ENCODE measurements at regions not wholly inside any gene's neighbourhood (a gene's known extent, or its start where the extent isn't known, plus 50 kb on each side); places are given as distances from the start of the nearest gene placed in this dataset.
"Not testable (repeated sequence)": the region's sequence is repeated elsewhere in the genome, so short reads cannot be mapped to it uniquely, and the experiment has no call there.

DNA sequence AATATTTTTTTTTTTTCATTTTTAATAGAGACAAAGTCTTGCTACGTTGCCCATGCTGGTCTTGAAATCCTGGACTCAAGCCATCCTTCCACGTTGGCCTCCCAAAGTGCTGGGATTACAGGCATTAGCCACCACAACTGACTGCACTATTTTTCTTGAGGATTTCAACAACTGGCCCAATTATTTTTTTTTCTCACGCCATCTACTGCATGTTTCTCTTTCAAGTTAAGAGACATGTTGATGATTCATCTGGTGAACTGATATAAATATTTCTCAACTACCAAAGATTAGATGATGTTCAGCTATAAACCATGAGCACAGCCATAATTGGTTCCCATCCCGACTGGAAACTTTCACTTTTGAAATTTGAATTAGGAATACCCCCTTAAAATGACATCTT lies 688.4 kb upstream of the SYT4 start:
- no peak for DNase-seq (ENCODE audit: low read depth in 1 of 2, low spot score in 1 of 2)
- no peak for TF ChIP-seq SPI1 (IDR thresholded peaks at IDR 0.05; ENCODE audit: borderline replicate concordance, low read depth)
- TF ChIP-seq GABPA (IDR thresholded peaks at IDR 0.05; ENCODE audit: low read depth): no peak
- TF ChIP-seq, protein P1, sequence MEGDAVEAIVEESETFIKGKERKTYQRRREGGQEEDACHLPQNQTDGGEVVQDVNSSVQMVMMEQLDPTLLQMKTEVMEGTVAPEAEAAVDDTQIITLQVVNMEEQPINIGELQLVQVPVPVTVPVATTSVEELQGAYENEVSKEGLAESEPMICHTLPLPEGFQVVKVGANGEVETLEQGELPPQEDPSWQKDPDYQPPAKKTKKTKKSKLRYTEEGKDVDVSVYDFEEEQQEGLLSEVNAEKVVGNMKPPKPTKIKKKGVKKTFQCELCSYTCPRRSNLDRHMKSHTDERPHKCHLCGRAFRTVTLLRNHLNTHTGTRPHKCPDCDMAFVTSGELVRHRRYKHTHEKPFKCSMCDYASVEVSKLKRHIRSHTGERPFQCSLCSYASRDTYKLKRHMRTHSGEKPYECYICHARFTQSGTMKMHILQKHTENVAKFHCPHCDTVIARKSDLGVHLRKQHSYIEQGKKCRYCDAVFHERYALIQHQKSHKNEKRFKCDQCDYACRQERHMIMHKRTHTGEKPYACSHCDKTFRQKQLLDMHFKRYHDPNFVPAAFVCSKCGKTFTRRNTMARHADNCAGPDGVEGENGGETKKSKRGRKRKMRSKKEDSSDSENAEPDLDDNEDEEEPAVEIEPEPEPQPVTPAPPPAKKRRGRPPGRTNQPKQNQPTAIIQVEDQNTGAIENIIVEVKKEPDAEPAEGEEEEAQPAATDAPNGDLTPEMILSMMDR (IDR thresholded peaks at IDR 0.05; ENCODE audit: insufficient read depth, low read length): no peak
- TF ChIP-seq POLR2AphosphoS5 (IDR thresholded peaks at IDR 0.05; ENCODE audit: low read depth): no peak
- TF ChIP-seq, protein P2, sequence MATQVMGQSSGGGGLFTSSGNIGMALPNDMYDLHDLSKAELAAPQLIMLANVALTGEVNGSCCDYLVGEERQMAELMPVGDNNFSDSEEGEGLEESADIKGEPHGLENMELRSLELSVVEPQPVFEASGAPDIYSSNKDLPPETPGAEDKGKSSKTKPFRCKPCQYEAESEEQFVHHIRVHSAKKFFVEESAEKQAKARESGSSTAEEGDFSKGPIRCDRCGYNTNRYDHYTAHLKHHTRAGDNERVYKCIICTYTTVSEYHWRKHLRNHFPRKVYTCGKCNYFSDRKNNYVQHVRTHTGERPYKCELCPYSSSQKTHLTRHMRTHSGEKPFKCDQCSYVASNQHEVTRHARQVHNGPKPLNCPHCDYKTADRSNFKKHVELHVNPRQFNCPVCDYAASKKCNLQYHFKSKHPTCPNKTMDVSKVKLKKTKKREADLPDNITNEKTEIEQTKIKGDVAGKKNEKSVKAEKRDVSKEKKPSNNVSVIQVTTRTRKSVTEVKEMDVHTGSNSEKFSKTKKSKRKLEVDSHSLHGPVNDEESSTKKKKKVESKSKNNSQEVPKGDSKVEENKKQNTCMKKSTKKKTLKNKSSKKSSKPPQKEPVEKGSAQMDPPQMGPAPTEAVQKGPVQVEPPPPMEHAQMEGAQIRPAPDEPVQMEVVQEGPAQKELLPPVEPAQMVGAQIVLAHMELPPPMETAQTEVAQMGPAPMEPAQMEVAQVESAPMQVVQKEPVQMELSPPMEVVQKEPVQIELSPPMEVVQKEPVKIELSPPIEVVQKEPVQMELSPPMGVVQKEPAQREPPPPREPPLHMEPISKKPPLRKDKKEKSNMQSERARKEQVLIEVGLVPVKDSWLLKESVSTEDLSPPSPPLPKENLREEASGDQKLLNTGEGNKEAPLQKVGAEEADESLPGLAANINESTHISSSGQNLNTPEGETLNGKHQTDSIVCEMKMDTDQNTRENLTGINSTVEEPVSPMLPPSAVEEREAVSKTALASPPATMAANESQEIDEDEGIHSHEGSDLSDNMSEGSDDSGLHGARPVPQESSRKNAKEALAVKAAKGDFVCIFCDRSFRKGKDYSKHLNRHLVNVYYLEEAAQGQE (IDR thresholded peaks at IDR 0.05; ENCODE audit: insufficient replicate concordance, low read depth): no peak
- H3K27me3 ChIP-seq (ENCODE audit: insufficient read depth, poor library complexity, severe bottlenecking): no peaks in the 10 kb centered on the region
- H3K4me3 ChIP-seq (replicated peaks; ENCODE audit: insufficient read depth, low read length): no peak overlapping the region
- H3K27ac ChIP-seq (replicated peaks): no peak overlapping the region

DNA sequence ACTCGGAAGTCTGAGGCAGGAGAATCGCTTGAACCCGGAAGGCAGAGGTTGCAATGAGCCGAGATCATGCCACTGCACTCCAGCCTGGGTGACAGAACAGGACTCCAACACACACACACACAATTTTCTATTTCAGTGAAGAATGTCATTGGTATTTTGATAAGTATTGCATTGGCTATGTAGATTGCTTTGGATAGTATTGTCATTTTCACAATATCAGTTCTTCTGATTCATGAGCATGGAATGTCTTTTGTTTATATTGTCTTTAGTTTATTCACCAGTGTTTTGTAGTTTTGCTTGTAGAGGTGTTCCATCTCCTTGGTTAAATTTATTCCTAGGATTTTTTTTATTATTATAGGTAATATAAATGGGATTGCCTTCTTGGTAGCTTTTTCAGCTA lies 693.4 kb upstream of the SYT4 start:
- Histone ChIP-seq H3K4me3 (replicated peaks; ENCODE audit: insufficient read depth, low read length) (no peak overlapping the region), H3K27ac (replicated peaks) (no peak overlapping the region), H3K27me3 (ENCODE audit: insufficient read depth, poor library complexity, severe bottlenecking) (no peaks in the 10 kb centered on the region)
- TF ChIP-seq SPI1 (IDR thresholded peaks at IDR 0.05; ENCODE audit: borderline replicate concordance, low read depth) (no peak), POLR2AphosphoS5 (IDR thresholded peaks at IDR 0.05; ENCODE audit: low read depth) (no peak), GABPA (IDR thresholded peaks at IDR 0.05; ENCODE audit: low read depth) (no peak)
- TF ChIP-seq, protein P1 (IDR thresholded peaks at IDR 0.05; ENCODE audit: insufficient read depth, low read length): no peak
- TF ChIP-seq, protein P2 (IDR thresholded peaks at IDR 0.05; ENCODE audit: insufficient replicate concordance, low read depth): no peak
- no peak for DNase-seq (ENCODE audit: low read depth in 1 of 2, low spot score in 1 of 2)

DNA sequence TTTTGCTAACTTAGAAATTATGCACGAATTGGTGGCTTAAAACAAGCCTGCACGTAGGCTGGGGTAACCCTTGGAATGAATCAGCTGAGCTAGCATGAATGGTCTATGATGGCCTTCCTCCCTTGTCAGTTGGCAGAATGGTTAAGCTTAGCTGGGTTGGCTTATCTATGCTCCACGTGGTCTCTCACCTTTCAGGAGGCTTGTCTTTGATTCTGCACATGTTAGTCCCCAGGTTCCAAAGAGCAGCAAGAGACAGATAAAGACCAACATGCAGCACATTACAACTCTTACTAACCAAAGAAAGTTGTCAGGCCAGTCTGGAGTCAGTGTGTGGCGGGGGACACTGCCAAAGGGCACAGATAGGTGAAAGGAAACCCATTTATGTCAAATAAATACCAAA lies 700.9 kb upstream of the SYT4 start:
- no peak overlapping the region for H3K27ac ChIP-seq (replicated peaks)
- H3K4me3 ChIP-seq (replicated peaks; ENCODE audit: insufficient read depth, low read length): no peak overlapping the region
- H3K27me3 ChIP-seq (ENCODE audit: insufficient read depth, poor library complexity, severe bottlenecking): no peaks in the 10 kb centered on the region
- TF ChIP-seq POLR2AphosphoS5 (IDR thresholded peaks at IDR 0.05; ENCODE audit: low read depth): no peak
- no peak for TF ChIP-seq GABPA (IDR thresholded peaks at IDR 0.05; ENCODE audit: low read depth)
- TF ChIP-seq, protein P1 (IDR thresholded peaks at IDR 0.05; ENCODE audit: insufficient read depth, low read length): no peak
- DNase-seq (ENCODE audit: low read depth in 1 of 2, low spot score in 1 of 2): no peak

DNA sequence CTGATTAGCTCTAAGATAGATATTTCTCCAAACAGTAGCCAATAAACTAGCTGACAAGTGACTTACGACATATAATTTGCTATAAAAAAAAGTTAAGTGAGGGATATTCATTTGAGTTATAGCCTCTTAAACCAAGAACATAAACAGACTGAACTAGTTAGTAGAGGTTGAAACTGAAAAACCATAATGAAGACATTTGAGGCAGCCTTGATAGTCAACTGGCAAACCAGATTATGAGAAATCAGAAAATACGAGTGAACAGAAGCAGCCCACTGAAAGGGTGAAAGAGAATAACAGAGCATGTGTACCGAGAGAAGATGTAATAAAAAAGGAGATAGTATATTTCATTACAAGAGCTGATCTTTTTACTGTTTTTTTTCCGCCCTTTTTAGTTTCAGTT lies 698.1 kb upstream of the SETBP1 start:
- DNase-seq (ENCODE audit: low read depth in 1 of 2, low spot score in 1 of 2): no peak
- H3K27ac ChIP-seq (replicated peaks): no peak overlapping the region
- TF ChIP-seq SPI1 (IDR thresholded peaks at IDR 0.05; ENCODE audit: borderline replicate concordance, low read depth) (no peak), POLR2AphosphoS5 (IDR thresholded peaks at IDR 0.05; ENCODE audit: low read depth) (no peak), GABPA (IDR thresholded peaks at IDR 0.05; ENCODE audit: low read depth) (no peak)
- TF ChIP-seq, protein P1 (IDR thresholded peaks at IDR 0.05; ENCODE audit: insufficient read depth, low read length): no peak
- TF ChIP-seq, protein P2 (IDR thresholded peaks at IDR 0.05; ENCODE audit: insufficient replicate concordance, low read depth): no peak

DNA sequence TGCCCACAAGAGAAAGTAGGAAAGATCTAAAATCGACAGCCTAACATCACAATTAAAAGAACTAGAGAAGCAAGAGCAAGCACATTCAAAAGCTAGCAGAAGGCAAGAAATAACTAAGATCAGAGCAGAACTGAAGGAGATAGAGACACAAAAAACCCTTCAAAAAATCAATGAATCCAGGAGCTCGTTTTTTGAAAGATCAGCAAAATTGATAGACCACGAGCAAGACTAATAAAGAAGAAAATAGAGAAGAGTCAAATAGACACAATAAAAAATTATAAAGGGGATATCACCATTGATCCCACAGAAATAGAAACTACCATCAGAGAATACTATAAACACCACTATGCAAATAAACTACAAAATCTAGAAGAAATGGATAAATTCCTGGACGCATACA lies 693.6 kb upstream of the SETBP1 start:
- not testable (repeated sequence) for DNase-seq (ENCODE audit: low read depth in 1 of 2, low spot score in 1 of 2); H3K4me3 ChIP-seq (replicated peaks; ENCODE audit: insufficient read depth, low read length); H3K27ac ChIP-seq (replicated peaks); H3K27me3 ChIP-seq (ENCODE audit: insufficient read depth, poor library complexity, severe bottlenecking)

More for the DNA sequence above, 698.1 kb upstream of the SETBP1 start:
- Histone ChIP-seq H3K27me3 (ENCODE audit: insufficient read depth, poor library complexity, severe bottlenecking) (no peaks in the 10 kb centered on the region), H3K4me3 (replicated peaks; ENCODE audit: insufficient read depth, low read length) (no peak overlapping the region)

Data from HL-60 (cell line).